MCF 10A (cell line): ENCODE measurements at regions not wholly inside any gene's neighbourhood (a gene's known extent, or its start where the extent isn't known, plus 50 kb on each side); places are given as distances from the start of the nearest gene placed in this dataset.

Experiments used
- BruUV-seq: library from RNA; stranded (reverse); fragments of 400-500 nt; replicated peaks from 2 replicates; lab custom pipeline; 2021; lab: Mats Ljungman, UMichigan
- CTCF ChIA-PET: fragments of 300-600 bp; sonication (Branson Sonifier 250); formaldehyde crosslinking; extraction: SDS; loops from one replicate; lab custom pipeline; 2021; ENCODE audit warnings: antibody characterized with exemption, inconsistent platforms; lab: Yijun Ruan, JAX
- POLR2A ChIA-PET: fragments of 300-600, 350-650 bp; sonication (Branson Sonifier 250); formaldehyde crosslinking; extraction: SDS; loops from one replicate; lab custom pipeline; 2020; ENCODE audit warnings: antibody characterized with exemption, inconsistent platforms; lab: Yijun Ruan, JAX
- DNase-seq: peaks from one replicate; pipeline ENCODE4 v3.0.0-alpha.2; 2018; ENCODE audit not compliant: unreplicated experiment
- H3K27ac Mint-ChIP-seq: one replicate; pipeline ENCODE4 v1.8.0; 2022; ENCODE audit warnings: mild to moderate bottlenecking, low read depth, mixed read lengths; ENCODE audit not compliant: unreplicated experiment
- H3K27me3 Mint-ChIP-seq: one replicate; pipeline ENCODE4 v1.8.0; 2022; ENCODE audit warnings: mixed read lengths; ENCODE audit not compliant: insufficient read depth, unreplicated experiment
- H3K36me3 Mint-ChIP-seq: one replicate; pipeline ENCODE4 v1.8.0; 2022; ENCODE audit warnings: mild to moderate bottlenecking, moderate library complexity, mixed read lengths; ENCODE audit not compliant: insufficient read depth, unreplicated experiment
- H3K4me1 Mint-ChIP-seq: one replicate; pipeline ENCODE4 v1.8.0; 2022; ENCODE audit warnings: mixed read lengths; ENCODE audit not compliant: insufficient read depth, unreplicated experiment
- H3K4me3 Mint-ChIP-seq: one replicate; pipeline ENCODE4 v1.8.0; 2022; ENCODE audit warnings: mild to moderate bottlenecking, moderate library complexity, mixed read lengths; ENCODE audit not compliant: unreplicated experiment
- H3K9me3 Mint-ChIP-seq: one replicate; pipeline ENCODE4 v1.8.0; 2022; ENCODE audit warnings: mixed read lengths; ENCODE audit not compliant: unreplicated experiment
- intact Hi-C: fragments of 100-400 bp; cut with micrococcal nuclease; formaldehyde crosslinking; loops from 2 replicates; pipeline ENCODE4 v1.14.1; 2022
- TF ChIP-seq, protein P1 (sequence below): fragments of 200-600 bp; IDR thresholded peaks from one replicate; pipeline ENCODE4 v1.8.0; 2022; ENCODE audit warnings: antibody characterized with exemption, mild to moderate bottlenecking; ENCODE audit not compliant: unreplicated experiment

DNA sequence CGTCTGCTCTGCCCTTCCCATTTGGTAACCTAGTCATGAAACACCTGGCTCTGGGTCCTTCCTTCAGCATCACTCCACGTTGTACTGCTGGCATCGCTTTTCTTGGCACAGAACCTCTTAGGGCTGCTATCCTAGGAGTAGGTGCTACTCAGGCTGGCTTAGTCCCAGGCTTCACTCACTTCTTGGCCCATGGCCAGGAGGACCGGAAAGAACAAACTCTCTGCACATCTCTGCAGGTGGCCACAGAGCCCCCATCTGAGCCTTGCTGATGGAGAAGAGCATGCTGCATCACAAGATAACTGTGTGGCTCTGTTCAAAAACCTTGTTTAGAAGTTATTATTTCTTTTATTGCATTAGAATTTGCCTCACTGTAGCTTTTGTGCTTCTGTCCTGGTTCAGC lies 447.2 kb upstream of the TNP1 start:
- H3K9me3 Mint-ChIP-seq, result no peaks in the 10 kb centered on the region
- no peaks in the 10 kb centered on the region for H3K36me3 Mint-ChIP-seq
- peak; percentile 34 for DNase-seq
- no peak overlapping the region for H3K27ac Mint-ChIP-seq
- H3K27me3 Mint-ChIP-seq, result no peaks in the 10 kb centered on the region
- H3K4me1 Mint-ChIP-seq, result no peaks in the 10 kb centered on the region
- BruUV-seq, result no TSS peak
- TF ChIP-seq, protein P1, sequence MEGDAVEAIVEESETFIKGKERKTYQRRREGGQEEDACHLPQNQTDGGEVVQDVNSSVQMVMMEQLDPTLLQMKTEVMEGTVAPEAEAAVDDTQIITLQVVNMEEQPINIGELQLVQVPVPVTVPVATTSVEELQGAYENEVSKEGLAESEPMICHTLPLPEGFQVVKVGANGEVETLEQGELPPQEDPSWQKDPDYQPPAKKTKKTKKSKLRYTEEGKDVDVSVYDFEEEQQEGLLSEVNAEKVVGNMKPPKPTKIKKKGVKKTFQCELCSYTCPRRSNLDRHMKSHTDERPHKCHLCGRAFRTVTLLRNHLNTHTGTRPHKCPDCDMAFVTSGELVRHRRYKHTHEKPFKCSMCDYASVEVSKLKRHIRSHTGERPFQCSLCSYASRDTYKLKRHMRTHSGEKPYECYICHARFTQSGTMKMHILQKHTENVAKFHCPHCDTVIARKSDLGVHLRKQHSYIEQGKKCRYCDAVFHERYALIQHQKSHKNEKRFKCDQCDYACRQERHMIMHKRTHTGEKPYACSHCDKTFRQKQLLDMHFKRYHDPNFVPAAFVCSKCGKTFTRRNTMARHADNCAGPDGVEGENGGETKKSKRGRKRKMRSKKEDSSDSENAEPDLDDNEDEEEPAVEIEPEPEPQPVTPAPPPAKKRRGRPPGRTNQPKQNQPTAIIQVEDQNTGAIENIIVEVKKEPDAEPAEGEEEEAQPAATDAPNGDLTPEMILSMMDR, result no peak
- intact Hi-C loops, result no loop called here
- H3K4me3 Mint-ChIP-seq, result no peak overlapping the region
- ChIA-PET POLR2A (no interaction called here), CTCF (no interaction called here)

DNA sequence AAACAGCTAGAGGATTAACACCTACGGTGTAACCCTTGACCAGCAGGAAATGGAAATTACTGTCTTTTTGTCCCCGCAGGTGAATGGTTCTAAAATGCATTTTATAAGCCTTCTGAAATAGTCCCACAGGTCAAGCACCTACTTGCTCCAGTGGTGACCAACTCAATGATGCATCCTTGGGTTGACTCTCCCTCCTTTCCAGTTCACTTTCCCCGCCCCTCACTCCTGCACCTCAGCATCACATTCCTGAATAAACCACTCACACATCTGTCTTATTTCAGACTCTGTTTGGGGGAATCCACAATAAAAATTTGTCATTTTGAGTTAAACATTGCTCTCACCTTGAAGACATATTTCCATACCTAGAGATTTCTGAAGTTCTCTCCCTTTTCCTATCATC lies 446.0 kb upstream of the TNP1 start:
- H3K9me3 Mint-ChIP-seq, result no peaks in the 10 kb centered on the region
- intact Hi-C loops, result no loop called here
- no peaks in the 10 kb centered on the region for H3K4me1 Mint-ChIP-seq
- H3K27ac Mint-ChIP-seq, result no peak overlapping the region
- no peaks in the 10 kb centered on the region for H3K36me3 Mint-ChIP-seq
- no peaks in the 10 kb centered on the region for H3K27me3 Mint-ChIP-seq
- TF ChIP-seq, protein P1, result no peak
- ChIA-PET CTCF (interaction anchor here (1.7 kb wide), 1 partner anchor 608 kb away, joined by 3 read pairs; no protein-coding TSS in a partner anchor), POLR2A (no interaction called here)
- no TSS peak for BruUV-seq
- no peak overlapping the region for H3K4me3 Mint-ChIP-seq
- no peak for DNase-seq

DNA sequence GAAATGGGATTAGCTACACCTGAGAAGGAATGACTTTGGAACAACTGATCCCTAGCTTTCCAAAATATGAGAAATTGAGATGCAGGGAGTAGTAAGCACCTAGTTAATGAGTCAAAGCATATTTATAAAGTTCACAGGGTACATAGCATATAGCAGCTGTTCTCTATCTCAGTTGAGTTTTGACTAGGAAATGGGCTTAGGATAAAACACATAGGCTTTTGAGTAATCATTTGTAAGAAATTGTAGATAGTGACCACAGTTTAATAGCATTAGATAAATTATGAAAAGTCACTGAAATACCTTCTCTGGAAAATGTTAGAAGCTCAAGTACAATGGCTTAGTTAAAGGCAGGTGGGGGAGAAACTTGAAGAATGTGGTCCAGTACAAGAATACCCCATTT lies 444.7 kb upstream of the TNP1 start:
- DNase-seq, result no peak
- CTCF ChIA-PET, result interaction anchor here (1.7 kb wide), 1 partner anchor 607 kb away, joined by 3 read pairs; no protein-coding TSS in a partner anchor
- Mint-ChIP-seq H3K4me3 (no peak overlapping the region), H3K27ac (no peak overlapping the region), H3K36me3 (no peaks in the 10 kb centered on the region), H3K4me1 (no peaks in the 10 kb centered on the region), H3K27me3 (no peaks in the 10 kb centered on the region), H3K9me3 (no peaks in the 10 kb centered on the region)
- no TSS peak for BruUV-seq
- POLR2A ChIA-PET, result no interaction called here
- intact Hi-C loops, result no loop called here
- TF ChIP-seq, protein P1, result no peak

DNA sequence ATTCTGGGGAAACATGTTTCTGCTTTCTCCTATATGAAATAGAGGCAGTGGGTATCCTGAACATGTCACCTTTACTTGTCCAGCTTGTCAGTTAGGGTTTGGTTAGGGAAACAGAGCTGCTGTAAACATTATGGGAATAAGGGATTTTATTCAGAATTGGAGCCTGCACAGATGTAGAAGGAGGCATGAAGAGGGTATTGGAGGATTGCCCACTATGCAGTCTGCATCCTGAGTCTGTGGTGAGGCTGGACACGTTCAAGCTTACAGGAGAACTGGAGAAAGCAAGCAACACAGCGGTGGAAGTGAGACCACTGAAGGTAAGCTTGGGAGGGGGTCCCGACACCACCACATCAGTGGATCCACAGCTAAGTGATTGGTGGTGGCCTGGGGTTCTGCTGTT lies 443.0 kb upstream of the TNP1 start:
- Mint-ChIP-seq H3K27me3 (no peaks in the 10 kb centered on the region), H3K4me1 (no peaks in the 10 kb centered on the region), H3K36me3 (no peaks in the 10 kb centered on the region), H3K9me3 (no peaks in the 10 kb centered on the region), H3K27ac (no peak overlapping the region), H3K4me3 (no peak overlapping the region)
- no peak for DNase-seq
- TF ChIP-seq, protein P1, result no peak
- no TSS peak for BruUV-seq
- CTCF ChIA-PET, result no interaction called here
- POLR2A ChIA-PET, result no interaction called here
- intact Hi-C loops, result no loop called here
